ENCODE measurements at regions not wholly inside any gene's neighbourhood (a gene's known extent, or its start where the extent isn't known, plus 50 kb on each side); places are given as distances from the start of the nearest gene placed in this dataset.

DNA sequence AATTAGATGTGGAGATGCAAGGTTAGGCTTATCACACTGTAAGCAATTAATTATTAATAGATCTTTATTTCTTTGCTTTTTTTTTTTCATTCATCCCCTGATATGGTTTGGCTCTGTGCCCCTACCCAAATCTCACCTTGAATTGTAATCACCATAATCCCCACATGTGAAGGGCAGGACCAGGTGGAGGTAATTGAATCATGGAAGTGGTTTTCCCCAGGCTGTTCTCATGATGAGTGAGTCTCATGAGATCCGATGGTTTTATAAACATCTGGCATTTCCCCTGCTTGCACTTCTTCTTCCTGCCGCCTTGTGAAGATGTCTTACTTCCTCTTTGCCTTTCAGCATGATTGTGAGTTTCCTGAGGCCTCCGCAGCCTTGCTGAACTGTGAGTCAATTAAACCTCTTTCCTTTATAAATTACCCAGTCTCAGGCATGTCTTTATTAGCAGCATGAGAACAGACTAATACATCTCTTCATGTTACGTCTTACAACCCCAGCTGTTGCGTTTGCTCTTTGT lies 333.8 kb downstream of the CDH26 start:
- TF ChIP-seq, protein P1, sequence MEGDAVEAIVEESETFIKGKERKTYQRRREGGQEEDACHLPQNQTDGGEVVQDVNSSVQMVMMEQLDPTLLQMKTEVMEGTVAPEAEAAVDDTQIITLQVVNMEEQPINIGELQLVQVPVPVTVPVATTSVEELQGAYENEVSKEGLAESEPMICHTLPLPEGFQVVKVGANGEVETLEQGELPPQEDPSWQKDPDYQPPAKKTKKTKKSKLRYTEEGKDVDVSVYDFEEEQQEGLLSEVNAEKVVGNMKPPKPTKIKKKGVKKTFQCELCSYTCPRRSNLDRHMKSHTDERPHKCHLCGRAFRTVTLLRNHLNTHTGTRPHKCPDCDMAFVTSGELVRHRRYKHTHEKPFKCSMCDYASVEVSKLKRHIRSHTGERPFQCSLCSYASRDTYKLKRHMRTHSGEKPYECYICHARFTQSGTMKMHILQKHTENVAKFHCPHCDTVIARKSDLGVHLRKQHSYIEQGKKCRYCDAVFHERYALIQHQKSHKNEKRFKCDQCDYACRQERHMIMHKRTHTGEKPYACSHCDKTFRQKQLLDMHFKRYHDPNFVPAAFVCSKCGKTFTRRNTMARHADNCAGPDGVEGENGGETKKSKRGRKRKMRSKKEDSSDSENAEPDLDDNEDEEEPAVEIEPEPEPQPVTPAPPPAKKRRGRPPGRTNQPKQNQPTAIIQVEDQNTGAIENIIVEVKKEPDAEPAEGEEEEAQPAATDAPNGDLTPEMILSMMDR (IDR thresholded peaks at IDR 0.05): no peak
- no peaks in the 10 kb centered on the region for H3K27me3 Mint-ChIP-seq (ENCODE audit: low read depth)
- DNase-seq (ENCODE audit: low spot score): no peak
- peaks cover 2% of the 10 kb centered on the region for H3K36me3 Mint-ChIP-seq (ENCODE audit: low read depth)
- H3K4me1 Mint-ChIP-seq (ENCODE audit: low read depth): no peaks in the 10 kb centered on the region
- H3K27ac Mint-ChIP-seq (ENCODE audit: unreplicated experiment): no peak overlapping the region
- peaks cover 14% of the 10 kb centered on the region for H3K9me3 Mint-ChIP-seq (ENCODE audit: low read depth)
- H3K4me3 Mint-ChIP-seq (ENCODE audit: unreplicated experiment): no peak overlapping the region

DNA sequence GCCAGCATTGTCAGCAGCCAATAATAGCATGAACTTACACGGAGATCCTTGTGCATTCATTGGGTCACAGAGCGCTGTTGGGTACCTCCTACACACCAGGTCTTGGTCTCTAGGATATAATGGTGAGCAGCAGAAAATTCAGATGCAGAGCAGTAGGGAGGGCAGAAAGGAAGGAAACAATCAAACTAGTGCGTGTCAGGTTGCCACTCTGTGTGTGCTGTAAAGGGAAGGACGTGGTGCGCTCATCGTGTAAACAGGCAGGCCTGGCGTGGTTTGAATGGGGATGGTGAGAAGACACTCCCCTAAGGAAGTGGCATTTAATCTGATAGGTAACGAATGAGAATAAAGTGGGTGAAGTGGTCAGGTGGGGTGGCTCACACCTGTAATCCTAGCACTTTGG lies 336.4 kb downstream of the CDH26 start:
- H3K9me3 Mint-ChIP-seq (ENCODE audit: low read depth): peaks cover 11% of the 10 kb centered on the region
- H3K4me3 Mint-ChIP-seq (ENCODE audit: unreplicated experiment): no peak overlapping the region
- no peaks in the 10 kb centered on the region for H3K4me1 Mint-ChIP-seq (ENCODE audit: low read depth)
- H3K36me3 Mint-ChIP-seq (ENCODE audit: low read depth): peaks cover 2% of the 10 kb centered on the region
- peaks cover 3% of the 10 kb centered on the region for H3K27me3 Mint-ChIP-seq (ENCODE audit: low read depth)
- no peak overlapping the region for H3K27ac Mint-ChIP-seq (ENCODE audit: unreplicated experiment)
- no peak for DNase-seq (ENCODE audit: low spot score)
- TF ChIP-seq, protein P1 (IDR thresholded peaks at IDR 0.05): no peak

DNA sequence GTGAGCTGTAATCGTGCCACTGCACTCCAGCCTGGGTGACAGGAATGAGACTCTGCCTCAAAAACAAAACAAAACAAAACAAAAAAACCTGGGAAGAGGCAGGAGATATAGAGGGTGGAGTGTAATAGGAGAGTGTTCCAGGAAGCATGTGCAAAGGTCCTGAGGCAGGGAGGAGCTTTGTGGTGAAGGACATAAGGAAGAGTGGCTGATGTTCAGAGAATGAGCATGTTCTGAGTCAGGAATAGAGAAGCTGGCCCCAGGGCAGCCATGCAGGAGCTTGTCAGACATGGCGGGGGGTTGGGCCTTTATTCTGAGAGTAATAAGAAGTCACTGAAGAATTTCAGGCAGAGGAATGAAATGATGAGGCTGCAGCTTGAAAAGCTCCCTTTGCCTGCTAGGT lies 337.0 kb downstream of the CDH26 start:
- H3K9me3 Mint-ChIP-seq (ENCODE audit: low read depth): peaks cover 10% of the 10 kb centered on the region
- DNase-seq (ENCODE audit: low spot score): no peak
- H3K4me1 Mint-ChIP-seq (ENCODE audit: low read depth): no peaks in the 10 kb centered on the region
- H3K27ac Mint-ChIP-seq (ENCODE audit: unreplicated experiment): no peak overlapping the region
- no peak overlapping the region for H3K4me3 Mint-ChIP-seq (ENCODE audit: unreplicated experiment)
- peaks cover 3% of the 10 kb centered on the region for H3K27me3 Mint-ChIP-seq (ENCODE audit: low read depth)
- peaks cover 2% of the 10 kb centered on the region for H3K36me3 Mint-ChIP-seq (ENCODE audit: low read depth)
- TF ChIP-seq, protein P1 (IDR thresholded peaks at IDR 0.05): no peak

DNA sequence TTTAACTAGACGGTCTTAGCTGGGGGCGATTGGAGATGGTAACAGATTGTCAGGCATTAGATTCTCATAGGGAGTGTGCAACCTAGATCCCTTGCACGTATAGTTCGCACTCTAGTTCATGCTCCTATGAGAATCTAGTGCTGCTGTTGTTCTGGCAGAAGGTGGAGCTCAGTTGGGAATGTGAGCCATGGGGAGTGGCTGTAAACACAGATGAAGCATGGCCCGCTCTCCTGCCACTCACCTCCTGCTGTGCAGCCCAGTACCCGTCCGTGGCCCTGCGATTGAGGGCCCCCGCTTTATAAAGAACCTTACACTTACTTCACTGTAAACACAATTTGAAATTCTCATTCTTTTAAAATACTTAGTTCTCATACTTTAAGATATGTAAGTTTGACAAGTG lies 339.4 kb downstream of the CDH26 start:
- DNase-seq (ENCODE audit: low spot score): no peak
- Mint-ChIP-seq H3K4me1 (ENCODE audit: low read depth) (no peaks in the 10 kb centered on the region), H3K36me3 (ENCODE audit: low read depth) (no peaks in the 10 kb centered on the region), H3K9me3 (ENCODE audit: low read depth) (no peaks in the 10 kb centered on the region), H3K27ac (ENCODE audit: unreplicated experiment) (no peak overlapping the region), H3K4me3 (ENCODE audit: unreplicated experiment) (no peak overlapping the region), H3K27me3 (ENCODE audit: low read depth) (peaks cover 5% of the 10 kb centered on the region)
- TF ChIP-seq, protein P1 (IDR thresholded peaks at IDR 0.05): no peak

DNA sequence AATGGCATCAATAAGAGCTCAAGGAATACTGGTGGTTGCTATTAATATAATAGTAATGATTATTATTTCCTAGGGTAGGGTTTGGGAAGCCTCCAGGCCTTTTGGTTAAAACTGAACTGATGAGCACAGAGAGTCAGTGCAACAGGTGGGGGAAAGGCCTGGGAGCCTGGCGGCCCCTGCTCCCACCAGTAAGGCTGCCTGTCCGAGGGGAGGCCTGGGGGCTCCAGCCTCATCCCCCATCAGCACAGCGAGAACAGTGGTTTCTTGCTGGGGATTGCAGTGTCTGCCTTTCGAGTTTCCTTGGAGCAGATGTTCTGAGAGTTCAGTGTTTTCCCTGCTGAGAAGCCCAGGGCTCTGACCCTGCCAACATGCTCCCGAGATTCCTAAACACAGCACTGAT lies 340.4 kb downstream of the CDH26 start:
- Mint-ChIP-seq H3K4me1 (ENCODE audit: low read depth) (no peaks in the 10 kb centered on the region), H3K27ac (ENCODE audit: unreplicated experiment) (no peak overlapping the region), H3K9me3 (ENCODE audit: low read depth) (no peaks in the 10 kb centered on the region), H3K27me3 (ENCODE audit: low read depth) (peaks cover 5% of the 10 kb centered on the region), H3K36me3 (ENCODE audit: low read depth) (no peaks in the 10 kb centered on the region), H3K4me3 (ENCODE audit: unreplicated experiment) (no peak overlapping the region)
- TF ChIP-seq, protein P1 (IDR thresholded peaks at IDR 0.05): no peak
- no peak for DNase-seq (ENCODE audit: low spot score)
